Omental fat pad (tissue), 3 donors: ENCODE measurements at regions not wholly inside any gene's neighbourhood (a gene's known extent, or its start where the extent isn't known, plus 50 kb on each side); places are given as distances from the start of the nearest gene placed in this dataset.

Source experiments
- ATAC-seq: fragments of 150-250 bp; one replicate; pipeline ENCODE4 v1.9.1; 2016; ENCODE audit warnings: mild to moderate bottlenecking, moderate library complexity; ENCODE audit not compliant: low FRiP score
- DNase-seq: peaks from one replicate; pipeline ENCODE4 v3.0.0-alpha.2; 2019; ENCODE audit warnings: low spot score
- CTCF ChIP-seq, 3 donors: fragments of 450-650 bp; IDR thresholded peaks; one replicate each; pipeline ENCODE4 v1.5.1; 2016 to 2017; ENCODE audit warnings: antibody characterized with exemption in 3 of 3, mild to moderate bottlenecking in 3 of 3, moderate library complexity in 2 of 3

GRCh38 chr16:87178177-87178863, 138.9 kb downstream of the C16orf95 start:
- TF ChIP-seq CTCF (IDR thresholded peaks at IDR 0.05): no peak
- DNase-seq (no peak), ATAC-seq (no peak)

- ATAC-seq (no peak), DNase-seq (no peak)
- no peak for TF ChIP-seq CTCF (IDR thresholded peaks at IDR 0.05)
These were observed 138.2 kb downstream of the C16orf95 start for GRCh38 chr16:87178977-87179376.

DNA sequence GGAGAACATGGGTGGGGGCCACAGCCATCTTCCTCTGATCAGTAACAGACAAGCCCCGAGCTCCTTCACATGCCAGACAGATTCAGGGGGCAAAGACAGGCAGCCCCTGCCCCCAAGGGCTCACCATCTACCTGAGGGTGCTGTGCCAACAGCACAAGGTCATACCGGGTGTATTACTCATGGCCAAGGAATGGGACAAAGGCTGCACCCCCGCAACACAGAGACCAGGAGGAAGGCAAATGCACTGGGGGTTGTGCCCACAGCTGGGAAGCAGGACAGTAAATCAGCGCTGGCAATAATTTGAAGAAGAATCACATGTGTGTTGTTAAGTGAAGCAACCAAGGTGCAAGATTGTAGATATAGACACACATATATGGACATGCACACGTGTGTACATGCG, 137.1 kb downstream of the C16orf95 start:
- TF ChIP-seq CTCF (IDR thresholded peaks at IDR 0.05): no peak
- ATAC-seq (no peak), DNase-seq (no peak)

- no peak for TF ChIP-seq CTCF (IDR thresholded peaks at IDR 0.05)
- ATAC-seq (no peak), DNase-seq (no peak)
These were observed 134.4 kb downstream of the C16orf95 start for GRCh38 chr16:87182759-87183158.

DNA sequence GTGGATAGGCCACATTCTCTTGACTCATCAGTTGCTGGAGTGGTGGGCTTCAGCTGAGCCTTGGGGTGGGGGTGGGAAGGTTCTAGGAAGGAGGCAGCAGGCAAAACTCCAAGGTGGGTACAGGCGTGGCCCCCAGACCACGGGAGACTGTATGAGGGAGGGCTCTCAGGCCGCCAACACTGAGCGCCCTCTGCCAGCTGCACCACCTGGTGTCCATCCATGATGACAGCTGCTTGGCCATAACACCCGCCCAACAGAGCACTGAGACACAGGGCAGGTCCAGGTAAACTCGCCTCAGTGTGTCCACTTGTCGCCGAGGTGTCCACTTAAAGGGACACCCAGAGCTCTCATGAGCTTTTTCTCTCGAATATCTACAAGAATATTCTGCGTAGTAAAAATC, 133.5 kb downstream of the C16orf95 start:
- ATAC-seq (no peak), DNase-seq (no peak)
- no peak for TF ChIP-seq CTCF (IDR thresholded peaks at IDR 0.05)

GRCh38 chr16:87185308-87185707, 131.9 kb downstream of the C16orf95 start:
- ATAC-seq (no peak), DNase-seq (no peak)
- TF ChIP-seq CTCF (IDR thresholded peaks at IDR 0.05): no peak

- no peak for DNase-seq
- no peak for TF ChIP-seq CTCF (IDR thresholded peaks at IDR 0.05)
These were observed 131.2 kb downstream of the C16orf95 start for GRCh38 chr16:87185983-87186382.

More at GRCh38 chr16:87185983-87186382, 131.2 kb downstream of the C16orf95 start:
- no peak for ATAC-seq
